Activated T-helper 2 cell treated with anti-CD3 and anti-CD28 coated beads, Interferon-gamma antibody, Interleukin-2, Interleukin-4, amounts not matched to agents 10 μg/mL and 5 μg/mL and 100 μg/mL, durations not matched to agents 14 hours and 24 hours and 36 hours (primary cell): ENCODE measurements at regions not wholly inside any gene's neighbourhood (a gene's known extent, or its start where the extent isn't known, plus 50 kb on each side); places are given as distances from the start of the nearest gene placed in this dataset.
"Not testable (repeated sequence)": the region's sequence is repeated elsewhere in the genome, so short reads cannot be mapped to it uniquely, and the experiment has no call there.

Source experiments
- DNase-seq: peaks from one replicate; pipeline ENCODE4 v3.0.0; 2021; ENCODE audit warnings: low spot score
- H3K27ac Mint-ChIP-seq: one replicate; pipeline ENCODE4 v1.8.0; 2021; ENCODE audit warnings: mixed read lengths
- H3K27me3 Mint-ChIP-seq: one replicate; pipeline ENCODE4 v1.8.0; 2021; ENCODE audit warnings: low read depth, mixed read lengths
- H3K36me3 Mint-ChIP-seq: one replicate; pipeline ENCODE4 v1.8.0; 2021; ENCODE audit warnings: low read depth, mixed read lengths
- H3K4me1 Mint-ChIP-seq: one replicate; pipeline ENCODE4 v1.8.0; 2021; ENCODE audit warnings: low read depth, mixed read lengths
- H3K4me3 Mint-ChIP-seq: one replicate; pipeline ENCODE4 v1.8.0; 2021; ENCODE audit warnings: low read depth, mild to moderate bottlenecking, moderate library complexity, mixed read lengths
- H3K9me3 Mint-ChIP-seq: one replicate; pipeline ENCODE4 v1.8.0; 2021; ENCODE audit warnings: mixed read lengths
- intact Hi-C: fragments of 100-400 bp; cut with micrococcal nuclease; formaldehyde crosslinking; loops from one replicate; pipeline ENCODE4 v1.15.1; 2023

DNA sequence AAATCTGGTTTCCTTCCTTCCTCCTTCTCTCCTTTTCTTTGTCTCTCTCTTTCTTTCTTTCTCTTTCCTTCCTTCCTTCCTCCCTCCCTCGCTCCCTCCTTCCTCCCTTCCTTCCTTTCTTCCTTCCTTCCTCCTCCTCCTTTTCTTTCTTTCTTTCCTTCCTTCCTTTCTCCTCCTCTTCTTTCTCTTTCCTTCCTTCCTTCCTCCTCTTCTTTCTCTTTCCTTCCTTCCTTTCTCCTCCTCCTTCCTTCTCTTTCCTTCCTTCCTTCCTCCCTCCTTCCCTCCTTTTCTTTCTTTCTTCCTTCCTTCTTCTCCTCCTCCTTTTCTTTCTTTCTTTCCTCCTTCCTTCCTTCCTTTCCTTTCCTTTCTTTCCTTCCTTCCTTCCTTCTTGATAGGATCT is 61.2 kb downstream of the VIP start:
- Mint-ChIP-seq H3K27ac (no peak overlapping the region), H3K27me3 (no peaks in the 10 kb centered on the region), H3K4me3 (no peak overlapping the region), H3K9me3 (no peaks in the 10 kb centered on the region), H3K4me1 (no peaks in the 10 kb centered on the region), H3K36me3 (no peaks in the 10 kb centered on the region)
- intact Hi-C loops, result no loop called here
- no peak for DNase-seq

DNA sequence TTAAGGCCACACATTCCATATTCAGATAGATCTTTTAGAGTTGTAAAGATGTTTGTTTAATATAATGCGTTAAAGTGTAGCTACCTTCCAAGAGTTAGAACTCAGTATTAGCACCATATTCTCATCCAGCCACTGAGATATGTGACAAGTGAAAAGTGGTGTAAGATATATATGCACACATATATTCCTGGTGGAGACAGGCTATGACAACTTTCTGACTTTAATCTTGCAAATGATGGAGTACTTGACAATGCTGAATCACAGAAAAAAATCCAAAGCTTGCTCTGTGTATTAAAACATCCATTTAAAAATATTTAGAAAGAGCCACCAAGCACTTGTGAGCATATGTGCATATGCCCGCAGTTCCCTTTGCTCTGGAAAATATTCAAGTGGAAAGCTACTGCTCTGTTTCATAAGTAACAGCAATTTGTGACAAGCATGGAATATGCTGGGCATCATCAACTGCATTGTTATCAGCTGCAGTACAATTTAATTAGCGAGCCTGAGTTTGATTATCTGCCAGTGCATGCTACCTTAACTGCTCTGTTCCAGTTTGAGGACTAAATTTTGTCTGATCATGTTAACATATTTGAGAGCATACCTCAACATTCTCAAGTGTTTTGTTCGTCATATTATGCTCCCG is 64.8 kb downstream of the VIP start:
- intact Hi-C loops, result no loop called here
- DNase-seq, result no peak
- H3K27ac Mint-ChIP-seq, result no peak overlapping the region
- no peaks in the 10 kb centered on the region for H3K36me3 Mint-ChIP-seq
- no peaks in the 10 kb centered on the region for H3K4me1 Mint-ChIP-seq
- H3K27me3 Mint-ChIP-seq, result no peaks in the 10 kb centered on the region
- H3K4me3 Mint-ChIP-seq, result no peak overlapping the region
- no peaks in the 10 kb centered on the region for H3K9me3 Mint-ChIP-seq

DNA sequence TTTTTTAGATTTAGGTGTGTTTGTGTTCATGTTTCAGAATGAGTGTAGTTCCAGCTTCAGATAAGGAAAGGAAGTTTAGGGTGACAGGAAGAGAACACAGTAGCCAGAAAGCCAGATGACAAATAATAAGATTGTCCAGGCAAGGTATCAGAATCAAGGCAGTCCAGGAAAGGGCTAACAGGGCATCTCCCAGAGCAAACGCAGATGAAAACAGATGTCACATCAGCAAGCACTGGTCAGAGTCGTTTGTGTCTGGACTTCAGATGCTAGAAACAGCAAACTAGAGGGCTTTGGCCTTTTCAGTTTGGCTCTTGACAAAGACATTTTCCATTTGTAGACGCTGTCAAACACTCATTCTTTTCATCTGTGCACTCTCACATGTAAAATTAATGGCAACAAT is 65.5 kb downstream of the VIP start:
- H3K4me3 Mint-ChIP-seq, result no peak overlapping the region
- no peaks in the 10 kb centered on the region for H3K9me3 Mint-ChIP-seq
- no peaks in the 10 kb centered on the region for H3K27me3 Mint-ChIP-seq
- no peak for DNase-seq
- H3K4me1 Mint-ChIP-seq, result no peaks in the 10 kb centered on the region
- intact Hi-C loops, result no loop called here
- no peaks in the 10 kb centered on the region for H3K36me3 Mint-ChIP-seq
- no peak overlapping the region for H3K27ac Mint-ChIP-seq

DNA sequence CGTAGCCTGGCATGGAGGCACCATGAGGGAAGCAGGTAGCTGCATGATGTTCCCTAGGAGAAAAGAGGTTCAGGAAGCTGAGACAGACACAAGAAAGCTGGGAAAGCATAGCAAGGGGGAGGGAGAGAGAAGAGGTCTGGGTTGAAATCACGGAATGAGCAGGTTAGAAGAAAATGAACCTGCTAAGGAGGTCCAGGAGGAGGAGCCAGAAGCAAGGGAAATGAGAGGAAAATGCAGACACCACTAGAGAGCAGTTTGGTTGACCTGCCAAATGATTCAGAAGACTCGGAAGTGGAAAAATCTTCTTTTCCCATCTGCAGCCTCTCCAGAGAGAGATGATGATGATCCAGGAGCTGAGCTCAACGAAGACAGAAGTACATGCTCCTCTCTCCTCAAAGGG is 70.9 kb downstream of the VIP start:
- no peaks in the 10 kb centered on the region for H3K27me3 Mint-ChIP-seq
- no peak overlapping the region for H3K27ac Mint-ChIP-seq
- intact Hi-C loops, result no loop called here
- no peak for DNase-seq
- H3K9me3 Mint-ChIP-seq, result no peaks in the 10 kb centered on the region
- H3K4me3 Mint-ChIP-seq, result no peak overlapping the region
- no peaks in the 10 kb centered on the region for H3K36me3 Mint-ChIP-seq
- no peaks in the 10 kb centered on the region for H3K4me1 Mint-ChIP-seq

DNA sequence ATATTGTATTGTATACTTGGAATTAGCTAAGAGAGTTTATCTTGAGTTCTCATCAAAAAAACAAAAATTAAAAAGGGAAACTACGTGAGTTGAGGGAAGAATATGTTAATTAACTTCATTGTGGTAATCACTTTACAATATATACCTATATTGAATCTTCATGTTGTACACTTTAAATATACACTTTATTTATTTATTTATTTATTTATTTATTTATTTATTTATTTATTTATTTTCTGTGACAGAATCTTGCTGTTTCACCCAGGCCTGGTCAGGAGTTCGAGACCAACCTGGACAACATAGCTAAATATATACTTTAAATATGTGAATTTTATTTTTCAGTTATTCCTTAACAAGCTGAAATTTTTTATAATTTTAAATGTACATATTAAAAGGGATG is 74.1 kb downstream of the VIP start:
- Mint-ChIP-seq H3K9me3 (no peaks in the 10 kb centered on the region), H3K27ac (no peak overlapping the region), H3K4me3 (no peak overlapping the region), H3K4me1 (no peaks in the 10 kb centered on the region), H3K36me3 (no peaks in the 10 kb centered on the region), H3K27me3 (no peaks in the 10 kb centered on the region)
- intact Hi-C loops, result no loop called here
- DNase-seq, result no peak

DNA sequence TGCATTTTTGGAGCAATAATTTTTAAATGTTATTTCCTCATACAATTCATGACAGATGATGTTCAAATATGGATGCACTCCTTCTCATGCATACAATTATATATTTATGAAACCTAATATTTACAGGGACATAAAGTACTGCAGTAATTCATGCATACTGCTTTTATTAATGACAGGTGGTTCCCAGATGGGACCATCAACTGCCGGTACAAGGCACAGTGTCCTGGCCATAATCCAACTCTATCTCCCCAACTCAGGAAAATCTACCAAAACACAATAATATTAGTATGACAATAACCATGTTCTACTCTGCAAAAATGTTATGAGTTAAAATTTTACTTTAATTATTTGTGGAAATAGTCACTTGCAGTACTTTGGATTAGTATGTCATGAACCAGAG is 77.8 kb downstream of the VIP start:
- H3K4me3 Mint-ChIP-seq, result no peak overlapping the region
- H3K36me3 Mint-ChIP-seq, result no peaks in the 10 kb centered on the region
- H3K9me3 Mint-ChIP-seq, result no peaks in the 10 kb centered on the region

DNA sequence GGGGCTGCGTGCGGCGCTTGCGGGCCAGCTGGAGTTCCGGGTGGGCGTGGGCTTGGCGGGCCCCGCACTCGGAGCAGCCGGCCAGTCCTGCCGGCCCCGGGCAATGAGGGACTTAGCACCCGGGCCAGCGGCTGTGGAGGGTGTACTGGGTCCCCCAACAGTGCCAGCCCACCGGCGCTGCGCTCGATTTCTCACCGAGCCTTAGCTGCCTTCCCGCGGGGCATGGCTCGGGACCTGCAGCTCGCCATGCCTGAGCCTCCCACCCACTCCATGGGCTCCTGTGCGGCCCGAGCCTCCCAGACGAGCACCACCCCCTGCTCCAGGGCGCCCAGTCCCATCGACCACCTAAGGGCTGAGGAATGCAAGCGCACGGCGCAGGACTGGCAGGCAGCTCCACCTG is 83.8 kb downstream of the VIP start:
- H3K4me1 Mint-ChIP-seq, intact Hi-C loops, H3K27me3 Mint-ChIP-seq, H3K36me3 Mint-ChIP-seq, H3K4me3 Mint-ChIP-seq, H3K9me3 Mint-ChIP-seq, DNase-seq, H3K27ac Mint-ChIP-seq: not testable (repeated sequence)

More for the DNA sequence above, 77.8 kb downstream of the VIP start:
- no peak overlapping the region for H3K27ac Mint-ChIP-seq
- H3K27me3 Mint-ChIP-seq, result no peaks in the 10 kb centered on the region
- DNase-seq, result no peak
- intact Hi-C loops, result no loop called here
- no peaks in the 10 kb centered on the region for H3K4me1 Mint-ChIP-seq

DNA sequence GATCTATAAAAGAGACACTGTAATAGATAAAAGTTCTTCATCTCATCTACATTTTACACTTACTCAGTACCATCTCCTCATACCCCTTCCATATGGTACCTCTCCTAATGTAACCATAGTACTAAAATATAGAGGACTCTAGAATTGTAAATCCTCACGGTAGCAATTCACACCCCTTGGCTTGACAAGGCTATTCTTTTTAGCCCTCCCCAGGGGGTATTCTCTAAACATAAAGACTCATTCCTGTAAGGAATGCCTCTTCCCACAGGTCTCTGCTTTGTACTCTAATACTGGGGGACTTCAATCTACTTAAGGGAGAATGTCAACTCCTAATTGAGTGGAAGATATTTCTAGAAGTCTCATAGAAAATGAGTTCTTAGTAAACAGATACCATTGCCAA is 85.9 kb downstream of the VIP start:
- Mint-ChIP-seq H3K36me3 (no peaks in the 10 kb centered on the region), H3K27me3 (no peaks in the 10 kb centered on the region), H3K27ac (no peak overlapping the region), H3K4me3 (no peak overlapping the region), H3K9me3 (no peaks in the 10 kb centered on the region), H3K4me1 (no peaks in the 10 kb centered on the region)
- DNase-seq, result no peak
- intact Hi-C loops, result no loop called here

DNA sequence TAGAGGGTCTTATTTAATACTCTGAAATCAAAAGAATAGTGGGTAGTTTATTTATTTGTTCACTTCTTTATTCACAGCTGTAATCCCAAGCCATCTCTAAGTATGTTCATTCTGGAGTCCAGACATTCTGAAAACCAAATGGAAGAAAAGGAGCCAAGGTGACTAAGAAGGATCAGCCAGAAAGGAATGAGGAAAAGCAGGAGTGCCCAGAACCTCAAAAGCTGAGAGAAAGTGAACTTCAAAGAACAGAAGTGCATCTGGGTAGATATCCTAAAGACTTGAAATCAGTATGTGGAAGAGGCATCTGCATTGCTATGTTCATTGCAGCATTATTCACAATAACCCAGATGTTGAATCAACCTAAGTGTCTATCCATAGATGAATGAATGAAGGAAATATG is 94.8 kb downstream of the VIP start:
- no peak overlapping the region for H3K4me3 Mint-ChIP-seq
- H3K4me1 Mint-ChIP-seq, result no peaks in the 10 kb centered on the region
- DNase-seq, result no peak
- H3K27ac Mint-ChIP-seq, result no peak overlapping the region
- H3K9me3 Mint-ChIP-seq, result no peaks in the 10 kb centered on the region
- H3K27me3 Mint-ChIP-seq, result no peaks in the 10 kb centered on the region
- intact Hi-C loops, result no loop called here
- no peaks in the 10 kb centered on the region for H3K36me3 Mint-ChIP-seq

DNA sequence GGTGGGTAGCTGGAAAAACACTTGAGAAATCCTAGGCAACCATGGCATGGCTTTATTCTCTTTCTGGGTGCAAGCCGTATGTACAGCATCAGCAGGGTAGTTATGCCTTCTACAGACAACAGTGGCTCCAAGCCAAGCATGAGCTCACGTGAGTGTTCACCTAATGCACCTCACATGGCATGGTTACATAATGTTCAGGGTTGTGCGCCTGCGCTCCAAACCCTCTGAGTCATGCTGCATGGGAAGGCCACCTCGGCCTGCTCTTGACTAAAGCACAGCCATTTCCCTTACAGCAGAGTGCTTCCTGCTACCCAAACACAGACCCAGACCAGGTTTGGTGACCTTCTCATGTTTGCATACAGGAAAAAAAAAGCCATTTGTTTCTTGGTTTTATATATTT is 96.2 kb downstream of the VIP start:
- intact Hi-C loops, result no loop called here
- Mint-ChIP-seq H3K27me3 (no peaks in the 10 kb centered on the region), H3K36me3 (no peaks in the 10 kb centered on the region), H3K4me1 (no peaks in the 10 kb centered on the region), H3K27ac (no peak overlapping the region), H3K9me3 (no peaks in the 10 kb centered on the region), H3K4me3 (no peak overlapping the region)
- DNase-seq, result no peak

DNA sequence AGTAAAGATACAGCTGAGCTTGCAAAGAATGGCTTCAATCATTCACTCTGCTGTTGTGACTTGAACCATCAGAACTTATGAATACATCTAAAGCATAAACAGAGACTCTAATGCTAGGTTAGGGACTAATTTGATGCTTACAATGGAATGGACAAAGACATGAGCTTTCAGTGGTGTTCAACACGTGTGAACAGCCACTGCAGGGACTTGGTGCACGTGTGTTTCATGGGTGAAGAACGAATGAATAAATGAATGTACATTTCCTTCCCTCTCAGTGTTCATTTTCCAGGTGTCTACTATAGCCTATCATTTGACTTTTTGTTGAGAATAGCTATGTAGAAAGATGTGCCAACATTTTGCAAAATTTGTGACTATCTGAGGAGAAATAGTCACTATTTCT is 98.3 kb downstream of the VIP start:
- DNase-seq, result no peak
- Mint-ChIP-seq H3K9me3 (no peaks in the 10 kb centered on the region), H3K4me1 (no peaks in the 10 kb centered on the region), H3K27me3 (no peaks in the 10 kb centered on the region), H3K4me3 (no peak overlapping the region), H3K27ac (no peak overlapping the region), H3K36me3 (no peaks in the 10 kb centered on the region)
- intact Hi-C loops, result no loop called here

DNA sequence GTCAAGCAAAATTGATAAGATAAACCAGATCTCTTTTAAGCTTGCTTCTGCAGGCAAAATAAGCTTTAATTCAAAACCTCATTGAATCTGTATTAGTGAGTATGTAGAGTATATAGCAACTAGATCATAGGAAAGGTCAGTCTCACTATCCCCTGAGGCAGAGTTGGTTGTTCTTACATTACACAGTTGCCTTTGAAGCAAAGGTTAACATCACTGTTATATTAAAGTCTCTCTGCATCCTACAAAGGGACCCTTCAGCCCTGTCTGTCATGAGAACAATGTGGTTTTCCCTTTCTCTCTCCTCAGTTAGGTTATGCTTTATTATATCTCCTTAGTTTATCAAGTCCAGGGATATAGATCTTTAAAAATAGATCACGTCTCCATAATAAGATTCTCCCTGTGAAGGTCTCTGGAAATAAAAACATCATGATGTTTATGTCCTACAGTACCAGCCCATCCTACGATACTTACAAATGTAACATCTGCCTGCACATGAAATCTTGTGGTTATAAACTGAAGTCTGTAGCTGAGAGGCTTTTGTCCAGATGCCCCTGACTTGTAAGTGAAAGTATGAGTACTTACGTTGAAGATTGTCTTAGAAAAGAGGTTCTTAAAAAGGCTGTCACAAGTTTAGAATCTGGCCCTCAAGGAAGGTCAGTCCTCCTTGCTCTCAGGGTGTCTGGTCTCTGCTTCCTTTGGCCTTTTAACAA is 103.6 kb downstream of the VIP start:
- DNase-seq, result no peak
- H3K36me3 Mint-ChIP-seq, result no peaks in the 10 kb centered on the region
- no peaks in the 10 kb centered on the region for H3K9me3 Mint-ChIP-seq
- H3K27ac Mint-ChIP-seq, result no peak overlapping the region
- intact Hi-C loops, result no loop called here
- H3K4me3 Mint-ChIP-seq, result no peak overlapping the region
- peaks cover 1% of the 10 kb centered on the region for H3K27me3 Mint-ChIP-seq
- peaks cover under 1% of the 10 kb centered on the region for H3K4me1 Mint-ChIP-seq

DNA sequence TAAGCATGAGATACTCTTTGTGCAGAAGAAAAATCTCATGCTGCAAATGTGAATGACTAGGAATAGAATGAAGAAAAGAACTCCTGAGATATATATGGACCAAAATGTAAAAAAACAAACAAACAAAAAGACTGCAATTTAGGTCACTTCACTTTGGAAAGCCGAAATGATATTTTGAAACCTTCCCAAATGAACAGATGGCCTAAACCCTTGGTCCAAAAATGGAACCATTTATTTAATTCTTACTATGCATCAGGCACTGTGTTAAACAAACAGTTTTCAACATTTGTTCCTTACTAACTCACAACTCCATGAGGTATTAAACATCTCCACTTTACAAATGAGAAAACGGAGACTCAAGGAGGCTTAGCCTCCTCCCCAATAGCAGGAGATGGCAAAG is 107.5 kb downstream of the VIP start:
- Mint-ChIP-seq H3K9me3 (no peaks in the 10 kb centered on the region), H3K27ac (no peak overlapping the region), H3K4me3 (no peak overlapping the region), H3K4me1 (peaks cover 1% of the 10 kb centered on the region), H3K27me3 (peaks cover 4% of the 10 kb centered on the region), H3K36me3 (no peaks in the 10 kb centered on the region)
- no peak for DNase-seq
- intact Hi-C loops, result no loop called here

DNA sequence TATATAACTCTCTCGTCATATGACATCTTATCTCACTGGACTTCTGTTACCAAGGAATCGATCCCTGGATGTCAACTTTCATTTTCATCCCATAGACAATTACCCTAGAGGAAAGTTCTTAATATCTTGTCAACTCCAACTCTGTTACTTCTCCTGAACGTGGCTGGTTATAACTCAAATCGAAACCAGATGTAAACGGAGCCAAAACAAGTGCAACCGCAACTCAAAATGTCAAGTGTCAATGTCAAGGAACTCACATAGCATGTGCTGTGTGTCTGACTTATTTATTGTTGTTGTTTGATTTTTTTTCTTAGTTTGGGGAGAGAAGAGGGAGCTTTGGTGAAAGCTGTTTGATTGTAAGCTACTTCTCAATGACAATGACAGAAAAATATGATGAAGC is 108.6 kb downstream of the VIP start:
- Mint-ChIP-seq H3K4me1 (peaks cover 1% of the 10 kb centered on the region), H3K27me3 (peaks cover 4% of the 10 kb centered on the region), H3K9me3 (no peaks in the 10 kb centered on the region), H3K36me3 (no peaks in the 10 kb centered on the region), H3K27ac (no peak overlapping the region), H3K4me3 (no peak overlapping the region)
- intact Hi-C loops, result no loop called here
- DNase-seq, result no peak
